ENCODE measurements at regions not wholly inside any gene's neighbourhood (a gene's known extent, or its start where the extent isn't known, plus 50 kb on each side); places are given as distances from the start of the nearest gene placed in this dataset.

DNA sequence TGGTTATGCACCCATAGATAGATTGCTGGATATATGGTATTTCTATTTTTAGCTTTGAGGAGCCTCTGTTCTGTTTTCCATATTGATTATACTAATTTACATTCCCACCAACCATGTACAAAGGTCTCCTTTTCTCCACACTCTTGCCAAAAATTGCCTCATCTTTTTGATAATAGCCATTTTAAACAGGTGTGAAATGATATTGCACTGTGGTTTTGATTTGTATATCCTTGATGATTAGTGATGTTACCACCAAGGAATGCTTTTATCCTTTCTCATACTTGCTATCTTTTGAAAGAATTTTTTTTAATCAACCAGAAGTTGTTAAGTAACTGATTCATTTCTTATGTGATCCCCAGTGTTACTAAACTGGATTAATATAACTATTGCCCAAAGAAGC lies 60.0 kb downstream of the BBS10 start:
- TF ChIP-seq POLR2A (IDR thresholded peaks at IDR 0.05), result no peak
- TF ChIP-seq, protein P1, sequence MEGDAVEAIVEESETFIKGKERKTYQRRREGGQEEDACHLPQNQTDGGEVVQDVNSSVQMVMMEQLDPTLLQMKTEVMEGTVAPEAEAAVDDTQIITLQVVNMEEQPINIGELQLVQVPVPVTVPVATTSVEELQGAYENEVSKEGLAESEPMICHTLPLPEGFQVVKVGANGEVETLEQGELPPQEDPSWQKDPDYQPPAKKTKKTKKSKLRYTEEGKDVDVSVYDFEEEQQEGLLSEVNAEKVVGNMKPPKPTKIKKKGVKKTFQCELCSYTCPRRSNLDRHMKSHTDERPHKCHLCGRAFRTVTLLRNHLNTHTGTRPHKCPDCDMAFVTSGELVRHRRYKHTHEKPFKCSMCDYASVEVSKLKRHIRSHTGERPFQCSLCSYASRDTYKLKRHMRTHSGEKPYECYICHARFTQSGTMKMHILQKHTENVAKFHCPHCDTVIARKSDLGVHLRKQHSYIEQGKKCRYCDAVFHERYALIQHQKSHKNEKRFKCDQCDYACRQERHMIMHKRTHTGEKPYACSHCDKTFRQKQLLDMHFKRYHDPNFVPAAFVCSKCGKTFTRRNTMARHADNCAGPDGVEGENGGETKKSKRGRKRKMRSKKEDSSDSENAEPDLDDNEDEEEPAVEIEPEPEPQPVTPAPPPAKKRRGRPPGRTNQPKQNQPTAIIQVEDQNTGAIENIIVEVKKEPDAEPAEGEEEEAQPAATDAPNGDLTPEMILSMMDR (IDR thresholded peaks at IDR 0.05), result no peak
